ENCODE measurements at regions not wholly inside any gene's neighbourhood (a gene's known extent, or its start where the extent isn't known, plus 50 kb on each side); places are given as distances from the start of the nearest gene placed in this dataset.

DNA sequence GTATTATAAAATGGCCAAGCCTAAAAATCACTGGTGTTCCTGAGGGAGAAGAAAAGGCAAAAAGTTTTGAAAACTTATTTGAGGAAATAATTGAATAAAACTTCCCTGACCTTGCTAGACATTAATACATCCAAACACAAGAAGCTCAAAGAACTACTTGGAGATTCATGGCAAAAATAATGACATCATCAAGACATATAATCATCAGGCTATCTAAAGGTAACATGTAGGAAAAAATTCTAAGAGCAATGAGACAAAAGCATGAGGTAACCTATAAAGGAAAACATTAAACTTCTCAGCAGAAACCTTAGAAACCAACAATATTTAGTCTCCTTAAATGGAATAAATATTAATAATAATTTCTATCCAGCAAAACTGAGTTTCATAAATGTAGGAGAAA is 887.6 kb downstream of the PCDH19 start:
- H2AFZ ChIP-seq (ENCODE audit: low read length), result no peak overlapping the region
- H3K4me3 ChIP-seq (ENCODE audit: low read length), result no peak overlapping the region
- ATAC-seq (no peak), DNase-seq (no peak)
- H3K9me3 ChIP-seq (ENCODE audit: low read length), result no peaks in the 10 kb centered on the region
- H3K9me2 ChIP-seq (replicated peaks; ENCODE audit: low read length), result no peaks in the 10 kb centered on the region
- no peaks in the 10 kb centered on the region for H3K36me3 ChIP-seq (ENCODE audit: low read depth, low read length)
- no peaks in the 10 kb centered on the region for H4K20me1 ChIP-seq (ENCODE audit: low read length)
- intact Hi-C loops (cut with micrococcal nuclease), result no loop called here
- TF ChIP-seq, protein P1, sequence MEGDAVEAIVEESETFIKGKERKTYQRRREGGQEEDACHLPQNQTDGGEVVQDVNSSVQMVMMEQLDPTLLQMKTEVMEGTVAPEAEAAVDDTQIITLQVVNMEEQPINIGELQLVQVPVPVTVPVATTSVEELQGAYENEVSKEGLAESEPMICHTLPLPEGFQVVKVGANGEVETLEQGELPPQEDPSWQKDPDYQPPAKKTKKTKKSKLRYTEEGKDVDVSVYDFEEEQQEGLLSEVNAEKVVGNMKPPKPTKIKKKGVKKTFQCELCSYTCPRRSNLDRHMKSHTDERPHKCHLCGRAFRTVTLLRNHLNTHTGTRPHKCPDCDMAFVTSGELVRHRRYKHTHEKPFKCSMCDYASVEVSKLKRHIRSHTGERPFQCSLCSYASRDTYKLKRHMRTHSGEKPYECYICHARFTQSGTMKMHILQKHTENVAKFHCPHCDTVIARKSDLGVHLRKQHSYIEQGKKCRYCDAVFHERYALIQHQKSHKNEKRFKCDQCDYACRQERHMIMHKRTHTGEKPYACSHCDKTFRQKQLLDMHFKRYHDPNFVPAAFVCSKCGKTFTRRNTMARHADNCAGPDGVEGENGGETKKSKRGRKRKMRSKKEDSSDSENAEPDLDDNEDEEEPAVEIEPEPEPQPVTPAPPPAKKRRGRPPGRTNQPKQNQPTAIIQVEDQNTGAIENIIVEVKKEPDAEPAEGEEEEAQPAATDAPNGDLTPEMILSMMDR (conservative IDR thresholded peaks at IDR 0.05; ENCODE audit: low read depth, low read length), result no peak
- TF ChIP-seq EZH2 (IDR thresholded peaks at IDR 0.05; ENCODE audit: low read length, unreplicated experiment) (no peak), EZH2phosphoT487 (IDR thresholded peaks at IDR 0.05; ENCODE audit: borderline replicate concordance, low read length) (no peak)
- H3K27me3 ChIP-seq (ENCODE audit: low read length), result no peaks in the 10 kb centered on the region
- no peaks in the 10 kb centered on the region for H3K4me1 ChIP-seq (ENCODE audit: insufficient read depth, low read length)
- H3F3A ChIP-seq (ENCODE audit: low read length, unreplicated experiment), result no peaks in the 10 kb centered on the region
- no peak overlapping the region for H3K4me2 ChIP-seq (ENCODE audit: low read length)
- BruUV-seq (replicated peaks), result no TSS peak
- no peak overlapping the region for H3K27ac ChIP-seq (ENCODE audit: low read length)
- ChIA-PET CTCF (no interaction called here), POLR2A (ENCODE audit: unreplicated experiment) (no interaction called here)
- H3K79me2 ChIP-seq (ENCODE audit: low read length), result no peaks in the 10 kb centered on the region
- no peak overlapping the region for H3K9ac ChIP-seq (ENCODE audit: low read length)

DNA sequence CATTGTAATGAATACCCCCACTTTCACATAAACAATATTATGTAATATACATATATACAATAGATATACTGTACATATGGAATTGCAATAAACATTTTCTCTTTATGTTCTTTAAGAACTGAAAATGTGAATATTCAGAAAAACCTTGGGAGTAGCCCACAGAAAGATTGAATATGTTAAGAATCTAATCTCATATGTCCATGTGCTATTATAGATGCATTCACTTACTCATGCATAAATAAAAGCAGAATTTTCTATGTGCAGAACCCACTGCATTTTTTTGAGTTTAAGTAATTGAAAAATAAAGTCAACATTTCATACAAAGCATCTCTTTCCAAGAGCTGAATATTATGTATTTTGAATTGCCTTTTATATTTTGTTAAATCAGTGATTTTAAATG is 902.3 kb downstream of the PCDH19 start:
- H3K9ac ChIP-seq (ENCODE audit: low read length), result no peak overlapping the region
- H3K79me2 ChIP-seq (ENCODE audit: low read length), result no peaks in the 10 kb centered on the region
- no peaks in the 10 kb centered on the region for H3K27me3 ChIP-seq (ENCODE audit: low read length)
- no peaks in the 10 kb centered on the region for H3K4me1 ChIP-seq (ENCODE audit: insufficient read depth, low read length)
- H3K9me3 ChIP-seq (ENCODE audit: low read length), result 0 out of 2 replicates have a peak, but pooled peaks cover 3% of the 10 kb centered on the region
- ChIA-PET CTCF (no interaction called here), POLR2A (ENCODE audit: unreplicated experiment) (no interaction called here)
- BruUV-seq (replicated peaks), result no TSS peak
- intact Hi-C loops (cut with micrococcal nuclease), result no loop called here
- DNase-seq (no peak), ATAC-seq (no peak)
- H3K27ac ChIP-seq (ENCODE audit: low read length), result no peak overlapping the region
- H4K20me1 ChIP-seq (ENCODE audit: low read length), result no peaks in the 10 kb centered on the region
- no peak for TF ChIP-seq EZH2 (IDR thresholded peaks at IDR 0.05; ENCODE audit: low read length, unreplicated experiment)
- TF ChIP-seq EZH2phosphoT487 (IDR thresholded peaks at IDR 0.05; ENCODE audit: borderline replicate concordance, low read length), result no peak
- TF ChIP-seq, protein P1 (conservative IDR thresholded peaks at IDR 0.05; ENCODE audit: low read depth, low read length), result no peak
- no peak overlapping the region for H3K4me2 ChIP-seq (ENCODE audit: low read length)
- no peaks in the 10 kb centered on the region for H3K9me2 ChIP-seq (replicated peaks; ENCODE audit: low read length)
- no peaks in the 10 kb centered on the region for H3F3A ChIP-seq (ENCODE audit: low read length, unreplicated experiment)
- H3K4me3 ChIP-seq (ENCODE audit: low read length), result no peak overlapping the region
- no peaks in the 10 kb centered on the region for H3K36me3 ChIP-seq (ENCODE audit: low read depth, low read length)
- H2AFZ ChIP-seq (ENCODE audit: low read length), result no peak overlapping the region

GRCh38 chrX:99495453-99495852 is 914.6 kb downstream of the PCDH19 start:
- TF ChIP-seq EZH2 (IDR thresholded peaks at IDR 0.05; ENCODE audit: low read length, unreplicated experiment) (no peak), EZH2phosphoT487 (IDR thresholded peaks at IDR 0.05; ENCODE audit: borderline replicate concordance, low read length) (no peak)
- TF ChIP-seq, protein P1 (conservative IDR thresholded peaks at IDR 0.05; ENCODE audit: low read depth, low read length), result no peak
- ATAC-seq, result no peak
- no peaks in the 10 kb centered on the region for H3K36me3 ChIP-seq (ENCODE audit: low read depth, low read length)
- H2AFZ ChIP-seq (ENCODE audit: low read length), result no peak overlapping the region
- no peaks in the 10 kb centered on the region for H4K20me1 ChIP-seq (ENCODE audit: low read length)
- DNase-seq, result no peak
- no peaks in the 10 kb centered on the region for H3K27me3 ChIP-seq (ENCODE audit: low read length)
- intact Hi-C loops (cut with micrococcal nuclease), result no loop called here
- no TSS peak for BruUV-seq (replicated peaks)
- no peak overlapping the region for H3K4me2 ChIP-seq (ENCODE audit: low read length)
- no peaks in the 10 kb centered on the region for H3K9me2 ChIP-seq (replicated peaks; ENCODE audit: low read length)
- POLR2A ChIA-PET (ENCODE audit: unreplicated experiment), result no interaction called here
- H3K4me1 ChIP-seq (ENCODE audit: insufficient read depth, low read length), result no peaks in the 10 kb centered on the region
- H3K9me3 ChIP-seq (ENCODE audit: low read length), result no peaks in the 10 kb centered on the region
- no peaks in the 10 kb centered on the region for H3F3A ChIP-seq (ENCODE audit: low read length, unreplicated experiment)
- CTCF ChIA-PET, result no interaction called here
- no peaks in the 10 kb centered on the region for H3K79me2 ChIP-seq (ENCODE audit: low read length)
- no peak overlapping the region for H3K9ac ChIP-seq (ENCODE audit: low read length)
- no peak overlapping the region for H3K27ac ChIP-seq (ENCODE audit: low read length)
- no peak overlapping the region for H3K4me3 ChIP-seq (ENCODE audit: low read length)
